ENCODE measurements at regions not wholly inside any gene's neighbourhood (a gene's known extent, or its start where the extent isn't known, plus 50 kb on each side); places are given as distances from the start of the nearest gene placed in this dataset.

DNA sequence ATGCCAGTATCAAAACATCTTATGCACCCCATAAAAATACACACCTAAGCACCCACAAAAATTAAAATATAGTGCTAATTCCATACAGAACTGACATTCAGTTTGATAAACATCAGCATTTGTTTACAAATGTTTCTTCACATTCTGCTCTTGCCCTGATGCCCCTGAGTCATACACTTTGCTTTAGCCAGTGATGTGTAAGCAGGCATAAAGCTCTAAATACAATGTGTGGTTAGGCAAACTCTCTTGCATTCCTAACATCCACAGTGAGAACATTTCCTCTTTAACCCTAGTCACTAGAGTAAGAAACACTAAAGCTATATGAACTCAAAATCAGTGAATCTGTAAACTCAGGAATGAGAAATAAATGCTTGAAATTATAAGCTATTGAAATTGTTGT lies 1060.7 kb downstream of the FAM181B start:
- TF ChIP-seq, protein P1, sequence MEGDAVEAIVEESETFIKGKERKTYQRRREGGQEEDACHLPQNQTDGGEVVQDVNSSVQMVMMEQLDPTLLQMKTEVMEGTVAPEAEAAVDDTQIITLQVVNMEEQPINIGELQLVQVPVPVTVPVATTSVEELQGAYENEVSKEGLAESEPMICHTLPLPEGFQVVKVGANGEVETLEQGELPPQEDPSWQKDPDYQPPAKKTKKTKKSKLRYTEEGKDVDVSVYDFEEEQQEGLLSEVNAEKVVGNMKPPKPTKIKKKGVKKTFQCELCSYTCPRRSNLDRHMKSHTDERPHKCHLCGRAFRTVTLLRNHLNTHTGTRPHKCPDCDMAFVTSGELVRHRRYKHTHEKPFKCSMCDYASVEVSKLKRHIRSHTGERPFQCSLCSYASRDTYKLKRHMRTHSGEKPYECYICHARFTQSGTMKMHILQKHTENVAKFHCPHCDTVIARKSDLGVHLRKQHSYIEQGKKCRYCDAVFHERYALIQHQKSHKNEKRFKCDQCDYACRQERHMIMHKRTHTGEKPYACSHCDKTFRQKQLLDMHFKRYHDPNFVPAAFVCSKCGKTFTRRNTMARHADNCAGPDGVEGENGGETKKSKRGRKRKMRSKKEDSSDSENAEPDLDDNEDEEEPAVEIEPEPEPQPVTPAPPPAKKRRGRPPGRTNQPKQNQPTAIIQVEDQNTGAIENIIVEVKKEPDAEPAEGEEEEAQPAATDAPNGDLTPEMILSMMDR (conservative IDR thresholded peaks at IDR 0.05 in 1 of 2, IDR thresholded peaks at IDR 0.05 in 1 of 2; ENCODE audit: extremely low read depth in 1 of 2, insufficient read depth in 1 of 2, low read depth in 1 of 2, low read length in 2 of 2): no peak
- TF ChIP-seq EZH2 (IDR thresholded peaks at IDR 0.05; ENCODE audit: borderline replicate concordance, low read length): no peak

Data from mammary epithelial cell (primary cell).